ENCODE measurements at regions not wholly inside any gene's neighbourhood (a gene's known extent, or its start where the extent isn't known, plus 50 kb on each side); places are given as distances from the start of the nearest gene placed in this dataset.

DNA sequence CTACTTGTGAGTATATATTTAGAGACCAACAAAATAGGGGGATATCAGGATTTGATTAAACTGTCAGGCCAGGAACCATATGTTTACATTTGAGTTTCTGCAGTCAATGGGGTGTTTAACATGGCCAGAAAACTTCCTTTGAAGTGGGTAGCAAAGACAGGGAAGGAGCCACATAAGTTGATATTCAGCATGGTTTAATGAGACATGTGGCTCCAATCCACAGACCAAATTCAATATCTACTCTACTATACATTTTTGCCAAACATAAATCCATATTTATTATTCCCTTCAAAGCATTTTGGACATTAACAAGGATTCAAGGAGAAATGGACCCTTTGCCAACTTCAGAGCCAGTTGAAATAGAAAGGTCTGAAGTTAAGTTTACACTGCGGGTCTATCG lies 99.8 kb downstream of the TAF11L14 start (continued):
- TF ChIP-seq RAD21 (IDR thresholded peaks at IDR 0.05 in 1 of 2, conservative IDR thresholded peaks at IDR 0.05 in 1 of 2; ENCODE audit: low read depth in 2 of 2, low read length in 2 of 2) (no peak), RXRA (IDR thresholded peaks at IDR 0.05; ENCODE audit: insufficient read depth, low read depth, low read length) (no peak), NRF1 (IDR thresholded peaks at IDR 0.05; ENCODE audit: low read depth, low read length) (no peak), FOSL1 (IDR thresholded peaks at IDR 0.05; ENCODE audit: insufficient read depth, low read depth, low read length) (no peak), HDAC6 (IDR thresholded peaks at IDR 0.05; ENCODE audit: low read depth, low read length) (no peak), SP2 (IDR thresholded peaks at IDR 0.05; ENCODE audit: low read length) (no peak), TCF12 (IDR thresholded peaks at IDR 0.05; ENCODE audit: low read depth, low read length) (no peak), RBBP5 (IDR thresholded peaks at IDR 0.05; ENCODE audit: borderline replicate concordance, low read depth, low read length) (no peak)

Data from H1 (cell line).